ENCODE measurements at regions not wholly inside any gene's neighbourhood (a gene's known extent, or its start where the extent isn't known, plus 50 kb on each side); places are given as distances from the start of the nearest gene placed in this dataset.

DNA sequence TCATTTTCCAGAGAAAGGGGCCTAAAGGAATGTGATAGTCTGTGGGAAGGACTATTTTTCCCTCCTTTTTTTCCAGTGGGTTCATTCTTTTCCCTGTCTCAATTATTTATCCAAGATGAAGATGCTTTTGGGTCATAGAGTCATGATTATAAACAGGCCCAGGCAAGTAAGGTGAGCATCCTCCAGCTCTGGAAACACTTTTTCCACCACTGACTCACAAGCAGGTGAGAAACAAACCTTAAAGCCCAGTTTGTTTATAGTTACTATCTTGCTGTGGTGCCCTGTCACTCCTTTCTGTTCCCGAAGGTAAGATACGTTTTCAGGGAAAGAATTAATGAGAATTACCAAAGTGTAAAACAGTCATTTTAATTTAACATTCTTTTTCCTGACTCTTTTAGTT is 107.7 kb upstream of the IFNG-AS1 start:
- H3K36me3 ChIP-seq (ENCODE audit: control insufficient read depth, insufficient read depth, low read length): no peaks in the 10 kb centered on the region
- DNase-seq (ENCODE audit: extremely low read depth, insufficient read length): no peak
- no peak overlapping the region for H3K4me3 ChIP-seq (replicated peaks; ENCODE audit: low read depth, low read length)
- TF ChIP-seq, protein P1, sequence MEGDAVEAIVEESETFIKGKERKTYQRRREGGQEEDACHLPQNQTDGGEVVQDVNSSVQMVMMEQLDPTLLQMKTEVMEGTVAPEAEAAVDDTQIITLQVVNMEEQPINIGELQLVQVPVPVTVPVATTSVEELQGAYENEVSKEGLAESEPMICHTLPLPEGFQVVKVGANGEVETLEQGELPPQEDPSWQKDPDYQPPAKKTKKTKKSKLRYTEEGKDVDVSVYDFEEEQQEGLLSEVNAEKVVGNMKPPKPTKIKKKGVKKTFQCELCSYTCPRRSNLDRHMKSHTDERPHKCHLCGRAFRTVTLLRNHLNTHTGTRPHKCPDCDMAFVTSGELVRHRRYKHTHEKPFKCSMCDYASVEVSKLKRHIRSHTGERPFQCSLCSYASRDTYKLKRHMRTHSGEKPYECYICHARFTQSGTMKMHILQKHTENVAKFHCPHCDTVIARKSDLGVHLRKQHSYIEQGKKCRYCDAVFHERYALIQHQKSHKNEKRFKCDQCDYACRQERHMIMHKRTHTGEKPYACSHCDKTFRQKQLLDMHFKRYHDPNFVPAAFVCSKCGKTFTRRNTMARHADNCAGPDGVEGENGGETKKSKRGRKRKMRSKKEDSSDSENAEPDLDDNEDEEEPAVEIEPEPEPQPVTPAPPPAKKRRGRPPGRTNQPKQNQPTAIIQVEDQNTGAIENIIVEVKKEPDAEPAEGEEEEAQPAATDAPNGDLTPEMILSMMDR (IDR thresholded peaks at IDR 0.05; ENCODE audit: insufficient read depth, low read length, poor library complexity, severe bottlenecking): no peak
- no peaks in the 10 kb centered on the region for H3K27me3 ChIP-seq (replicated peaks; ENCODE audit: control insufficient read depth, insufficient read depth, low read length)

- no peak for DNase-seq (ENCODE audit: extremely low read depth, insufficient read length)
- H3K4me3 ChIP-seq (replicated peaks; ENCODE audit: low read depth, low read length): no peak overlapping the region
- H3K36me3 ChIP-seq (ENCODE audit: control insufficient read depth, insufficient read depth, low read length): no peaks in the 10 kb centered on the region
- TF ChIP-seq, protein P1 (IDR thresholded peaks at IDR 0.05; ENCODE audit: insufficient read depth, low read length, poor library complexity, severe bottlenecking): no peak
- H3K27me3 ChIP-seq (replicated peaks; ENCODE audit: control insufficient read depth, insufficient read depth, low read length): no peaks in the 10 kb centered on the region
Measured at GRCh38 chr12:67884596-67884995, 104.7 kb upstream of the IFNG-AS1 start.

GRCh38 chr12:67885375-67886169 is 103.7 kb upstream of the IFNG-AS1 start:
- Histone ChIP-seq H3K4me3 (replicated peaks; ENCODE audit: low read depth, low read length) (no peak overlapping the region), H3K36me3 (ENCODE audit: control insufficient read depth, insufficient read depth, low read length) (no peaks in the 10 kb centered on the region), H3K27me3 (replicated peaks; ENCODE audit: control insufficient read depth, insufficient read depth, low read length) (no peaks in the 10 kb centered on the region)
- DNase-seq (ENCODE audit: extremely low read depth, insufficient read length): no peak
- TF ChIP-seq, protein P1 (IDR thresholded peaks at IDR 0.05; ENCODE audit: insufficient read depth, low read length, poor library complexity, severe bottlenecking): no peak

GRCh38 chr12:67887065-67887464 is 102.2 kb upstream of the IFNG-AS1 start:
- TF ChIP-seq, protein P1 (IDR thresholded peaks at IDR 0.05; ENCODE audit: insufficient read depth, low read length, poor library complexity, severe bottlenecking): no peak
- DNase-seq (ENCODE audit: extremely low read depth, insufficient read length): no peak
- Histone ChIP-seq H3K27me3 (replicated peaks; ENCODE audit: control insufficient read depth, insufficient read depth, low read length) (no peaks in the 10 kb centered on the region), H3K4me3 (replicated peaks; ENCODE audit: low read depth, low read length) (no peak overlapping the region), H3K36me3 (ENCODE audit: control insufficient read depth, insufficient read depth, low read length) (no peaks in the 10 kb centered on the region)

- H3K36me3 ChIP-seq (ENCODE audit: control insufficient read depth, insufficient read depth, low read length): no peaks in the 10 kb centered on the region
- H3K4me3 ChIP-seq (replicated peaks; ENCODE audit: low read depth, low read length): no peak overlapping the region
- TF ChIP-seq, protein P1 (IDR thresholded peaks at IDR 0.05; ENCODE audit: insufficient read depth, low read length, poor library complexity, severe bottlenecking): no peak
- no peak for DNase-seq (ENCODE audit: extremely low read depth, insufficient read length)
- H3K27me3 ChIP-seq (replicated peaks; ENCODE audit: control insufficient read depth, insufficient read depth, low read length): no peaks in the 10 kb centered on the region; the same call in 1 of the 2 replicates
Measured at GRCh38 chr12:67889931-67890330, 99.3 kb upstream of the IFNG-AS1 start.
